BLaER1 treated with 17β-estradiol and CSF1 and Interleukin-3, amounts not matched to agents 10 nM and 100 nM (cell line): ENCODE measurements at regions not wholly inside any gene's neighbourhood (a gene's known extent, or its start where the extent isn't known, plus 50 kb on each side); places are given as distances from the start of the nearest gene placed in this dataset.
"Not testable (repeated sequence)": the region's sequence is repeated elsewhere in the genome, so short reads cannot be mapped to it uniquely, and the experiment has no call there.

Source experiments
- H3K27ac ChIP-seq, 11 experiments: shearing (Covaris generic); formaldehyde crosslinking; 2 replicates each; pipeline ENCODE4 v1.8.1; 2022
- H3K27me3 ChIP-seq, 11 experiments: shearing (Covaris generic); formaldehyde crosslinking; 2 replicates each; pipeline ENCODE4 v1.8.1; 2022
- H3K36me3 ChIP-seq, 11 experiments: shearing (Covaris generic); formaldehyde crosslinking; 2 replicates each; pipeline ENCODE4 v1.8.1; 2022
- H3K4me1 ChIP-seq, 10 experiments: shearing (Covaris generic); formaldehyde crosslinking; 2 replicates each; pipeline ENCODE4 v1.8.1; 2022
- H3K4me2 ChIP-seq, 11 experiments: shearing (Covaris generic); formaldehyde crosslinking; 2 replicates each; pipeline ENCODE4 v1.8.1; 2022
- H3K4me3 ChIP-seq, 10 experiments: shearing (Covaris generic); formaldehyde crosslinking; 2 replicates each; pipeline ENCODE4 v1.8.1; 2022
- H3K9ac ChIP-seq, 11 experiments: shearing (Covaris generic); formaldehyde crosslinking; 2 replicates each; pipeline ENCODE4 v1.8.1; 2022
- H3K9me3 ChIP-seq, 11 experiments: shearing (Covaris generic); formaldehyde crosslinking; replicated peaks in 1 of 11; 2 replicates each; pipeline ENCODE4 v1.8.1; 2022
- H4K20me1 ChIP-seq, 11 experiments: shearing (Covaris generic); formaldehyde crosslinking; 2 replicates each; pipeline ENCODE4 v1.8.1; 2022
- Cebpa-rat ChIP-seq, 11 experiments: shearing (Covaris generic); IDR thresholded peaks; 2 replicates each; pipeline ENCODE4 v1.8.1; 2022

- Histone ChIP-seq H3K27ac (no peak overlapping the region), H3K9ac (no peak overlapping the region), H3K27me3 (no peaks in the 10 kb centered on the region), H3K36me3 (no peaks in the 10 kb centered on the region), H3K4me3 (no peak overlapping the region), H4K20me1 (no peaks in the 10 kb centered on the region), H3K4me2 (no peak overlapping the region), H3K4me1 (peaks cover 0 to 5% (median 0%) of the 10 kb centered on the region in 10 experiments; a peak in 1 of 20 replicates), H3K9me3 (no peaks in the 10 kb centered on the region)
- no peak for TF ChIP-seq Cebpa-rat (IDR thresholded peaks at IDR 0.05)
These were observed 264.8 kb upstream of the DUSP10 start for GRCh38 chr1:222006715-222007114.

- Histone ChIP-seq H3K36me3 (no peaks in the 10 kb centered on the region), H3K4me2 (no peak overlapping the region), H4K20me1 (no peaks in the 10 kb centered on the region), H3K27me3 (no peaks in the 10 kb centered on the region), H3K9ac (no peak overlapping the region), H3K4me3 (no peak overlapping the region), H3K4me1 (peaks cover 0 to 5% (median 0%) of the 10 kb centered on the region in 10 experiments; a peak in 1 of 20 replicates), H3K9me3 (no peaks in the 10 kb centered on the region), H3K27ac (no peak overlapping the region)
- no peak for TF ChIP-seq Cebpa-rat (IDR thresholded peaks at IDR 0.05)
These were observed 262.9 kb upstream of the DUSP10 start for GRCh38 chr1:222004784-222005183.

GRCh38 chr1:222004034-222004433, 262.1 kb upstream of the DUSP10 start:
- Histone ChIP-seq H3K9me3 (no peaks in the 10 kb centered on the region), H3K9ac (no peak overlapping the region), H3K4me2 (no peak overlapping the region), H3K4me3 (no peak overlapping the region), H3K27ac (no peak overlapping the region), H3K4me1 (peaks cover 0 to 4% (median 0%) of the 10 kb centered on the region in 10 experiments; a peak in 1 of 20 replicates), H3K36me3 (no peaks in the 10 kb centered on the region), H4K20me1 (no peaks in the 10 kb centered on the region), H3K27me3 (no peaks in the 10 kb centered on the region)
- TF ChIP-seq Cebpa-rat (IDR thresholded peaks at IDR 0.05), result no peak

- Histone ChIP-seq H3K9me3 (no peaks in the 10 kb centered on the region), H3K4me2 (no peak overlapping the region), H3K36me3 (no peaks in the 10 kb centered on the region), H3K27me3 (no peaks in the 10 kb centered on the region), H4K20me1 (no peaks in the 10 kb centered on the region), H3K9ac (no peak overlapping the region), H3K4me1 (no peaks in the 10 kb centered on the region), H3K4me3 (no peak overlapping the region), H3K27ac (no peak overlapping the region)
- TF ChIP-seq Cebpa-rat (IDR thresholded peaks at IDR 0.05), result no peak
These were observed 260.6 kb upstream of the DUSP10 start for GRCh38 chr1:222002503-222002902.

GRCh38 chr1:222000131-222000530, 258.2 kb upstream of the DUSP10 start:
- no peaks in the 10 kb centered on the region for H4K20me1 ChIP-seq
- TF ChIP-seq Cebpa-rat (IDR thresholded peaks at IDR 0.05), result no peak
- H3K27ac ChIP-seq, result no peak overlapping the region
- no peak overlapping the region for H3K4me3 ChIP-seq
- H3K9me3 ChIP-seq, result no peaks in the 10 kb centered on the region
- no peaks in the 10 kb centered on the region for H3K27me3 ChIP-seq
- H3K9ac ChIP-seq, result no peak overlapping the region
- no peaks in the 10 kb centered on the region for H3K36me3 ChIP-seq
- no peak overlapping the region for H3K4me2 ChIP-seq
- H3K4me1 ChIP-seq, result no peaks in the 10 kb centered on the region

- H3K36me3 ChIP-seq, result no peaks in the 10 kb centered on the region
These were observed 256.9 kb upstream of the DUSP10 start for GRCh38 chr1:221998781-221999180.

GRCh38 chr1:221998186-221998612, 256.3 kb upstream of the DUSP10 start:
- no peak overlapping the region for H3K9ac ChIP-seq
- H3K27me3 ChIP-seq, result no peaks in the 10 kb centered on the region
- no peak overlapping the region for H3K4me2 ChIP-seq
- H3K4me1 ChIP-seq, result peaks cover 0 to 10% (median 0%) of the 10 kb centered on the region in 10 experiments; a peak in 4 of 20 replicates
- H4K20me1 ChIP-seq, result no peaks in the 10 kb centered on the region
- H3K36me3 ChIP-seq, result no peaks in the 10 kb centered on the region
- H3K4me3 ChIP-seq, result no peak overlapping the region
- H3K27ac ChIP-seq, result no peak overlapping the region
- TF ChIP-seq Cebpa-rat (IDR thresholded peaks at IDR 0.05), result no peak
- H3K9me3 ChIP-seq, result no peaks in the 10 kb centered on the region

More at GRCh38 chr1:221998781-221999180, 256.9 kb upstream of the DUSP10 start:
- no peak overlapping the region for H3K4me3 ChIP-seq
- H3K9me3 ChIP-seq, result no peaks in the 10 kb centered on the region
- no peak for TF ChIP-seq Cebpa-rat (IDR thresholded peaks at IDR 0.05)
- no peak overlapping the region for H3K4me2 ChIP-seq
- no peaks in the 10 kb centered on the region for H4K20me1 ChIP-seq
- no peaks in the 10 kb centered on the region for H3K27me3 ChIP-seq
- no peak overlapping the region for H3K9ac ChIP-seq
- H3K4me1 ChIP-seq, result peaks cover 0 to 9% (median 0%) of the 10 kb centered on the region in 10 experiments; a peak in 4 of 20 replicates
- no peak overlapping the region for H3K27ac ChIP-seq

GRCh38 chr1:221997012-221997411, 255.1 kb upstream of the DUSP10 start:
- not testable (repeated sequence) for H4K20me1 ChIP-seq, H3K9me3 ChIP-seq, H3K9ac ChIP-seq, H3K4me3 ChIP-seq, H3K4me1 ChIP-seq, H3K27me3 ChIP-seq, H3K27ac ChIP-seq, H3K36me3 ChIP-seq, H3K4me2 ChIP-seq

GRCh38 chr1:221994939-221995338, 253.1 kb upstream of the DUSP10 start:
- no peak overlapping the region for H3K27ac ChIP-seq
- no peaks in the 10 kb centered on the region for H3K9me3 ChIP-seq
- no peaks in the 10 kb centered on the region for H3K36me3 ChIP-seq
- no peak for TF ChIP-seq Cebpa-rat (IDR thresholded peaks at IDR 0.05)
- H3K9ac ChIP-seq, result no peak overlapping the region
- no peak overlapping the region for H3K4me3 ChIP-seq
- no peaks in the 10 kb centered on the region for H4K20me1 ChIP-seq
- no peak overlapping the region for H3K4me2 ChIP-seq
- no peaks in the 10 kb centered on the region for H3K27me3 ChIP-seq
- H3K4me1 ChIP-seq, result peaks cover 0 to 19% (median 8%) of the 10 kb centered on the region in 10 experiments; a peak in 17 of 20 replicates

GRCh38 chr1:221994274-221994698, 252.4 kb upstream of the DUSP10 start:
- Histone ChIP-seq H3K4me2 (no peak overlapping the region), H3K9ac (no peak overlapping the region), H3K27me3 (no peaks in the 10 kb centered on the region), H3K36me3 (no peaks in the 10 kb centered on the region), H3K4me3 (no peak overlapping the region), H3K4me1 (peaks cover 0 to 19% (median 8%) of the 10 kb centered on the region in 10 experiments; a peak in 17 of 20 replicates), H3K27ac (no peak overlapping the region), H3K9me3 (no peaks in the 10 kb centered on the region), H4K20me1 (no peaks in the 10 kb centered on the region)
- TF ChIP-seq Cebpa-rat (IDR thresholded peaks at IDR 0.05), result no peak
